T-helper 2 cell (primary cell): ENCODE measurements at regions not wholly inside any gene's neighbourhood (a gene's known extent, or its start where the extent isn't known, plus 50 kb on each side); places are given as distances from the start of the nearest gene placed in this dataset.
A peak's percentile ranks its signal among the peaks of the same experiment; 100 is the strongest.
"Not testable (repeated sequence)": the region's sequence is repeated elsewhere in the genome, so short reads cannot be mapped to it uniquely, and the experiment has no call there.

Source experiments
- DNase-seq, 5 experiments: peaks; one replicate each; pipeline versions ENCODE4 v3.0.0 to v3.0.0-alpha.2; 2012 to 2022

- DNase-seq = no peak
Measured at GRCh38 chr11:116698080-116698479, 74.7 kb downstream of the BUD13 start.

- DNase-seq = no peak
Measured at GRCh38 chr11:116697639-116698038, 75.1 kb downstream of the BUD13 start.

GRCh38 chr11:116697011-116697410, 75.8 kb downstream of the BUD13 start:
- no peak for DNase-seq

- no peak for DNase-seq
Measured at GRCh38 chr11:116696381-116696941, 76.3 kb downstream of the BUD13 start.

GRCh38 chr11:116695657-116696254, 77.0 kb downstream of the BUD13 start:
- DNase-seq = no peak

- no peak for DNase-seq
Measured at GRCh38 chr11:116694815-116695590, 77.8 kb downstream of the BUD13 start.

- no peak for DNase-seq
Measured at GRCh38 chr11:116694349-116694725, 78.5 kb downstream of the BUD13 start.

GRCh38 chr11:116693593-116694348, 79.0 kb downstream of the BUD13 start:
- DNase-seq = no peak

GRCh38 chr11:116693102-116693570, 79.7 kb downstream of the BUD13 start:
- DNase-seq = no peak

GRCh38 chr11:116692318-116693101, 80.3 kb downstream of the BUD13 start:
- DNase-seq = no peak

GRCh38 chr11:116691771-116692177, 81.0 kb downstream of the BUD13 start:
- DNase-seq = peak in 4 of 5 experiments; percentile 7 to 48 (median 38)

GRCh38 chr11:116690611-116691010, 82.2 kb downstream of the BUD13 start:
- DNase-seq = peak in 1 of 5 experiments; percentile 13

GRCh38 chr11:116689413-116690127, 83.2 kb downstream of the BUD13 start:
- DNase-seq = no peak

GRCh38 chr11:116688202-116688540, 84.6 kb downstream of the BUD13 start:
- no peak for DNase-seq

GRCh38 chr11:116687458-116688201, 85.2 kb downstream of the BUD13 start:
- DNase-seq = no peak

GRCh38 chr11:116686866-116687265, 85.9 kb downstream of the BUD13 start:
- no peak for DNase-seq

- DNase-seq = no peak
Measured at GRCh38 chr11:116683982-116684381, 88.8 kb downstream of the BUD13 start.

GRCh38 chr11:116680349-116681125, 92.2 kb downstream of the BUD13 start:
- DNase-seq = no peak

- no peak for DNase-seq
Measured at GRCh38 chr11:116678887-116679286, 93.9 kb downstream of the BUD13 start.

GRCh38 chr11:116667318-116667717, 105.5 kb downstream of the BUD13 start:
- DNase-seq = not testable (repeated sequence)
